ENCODE measurements at regions not wholly inside any gene's neighbourhood (a gene's known extent, or its start where the extent isn't known, plus 50 kb on each side); places are given as distances from the start of the nearest gene placed in this dataset.

DNA sequence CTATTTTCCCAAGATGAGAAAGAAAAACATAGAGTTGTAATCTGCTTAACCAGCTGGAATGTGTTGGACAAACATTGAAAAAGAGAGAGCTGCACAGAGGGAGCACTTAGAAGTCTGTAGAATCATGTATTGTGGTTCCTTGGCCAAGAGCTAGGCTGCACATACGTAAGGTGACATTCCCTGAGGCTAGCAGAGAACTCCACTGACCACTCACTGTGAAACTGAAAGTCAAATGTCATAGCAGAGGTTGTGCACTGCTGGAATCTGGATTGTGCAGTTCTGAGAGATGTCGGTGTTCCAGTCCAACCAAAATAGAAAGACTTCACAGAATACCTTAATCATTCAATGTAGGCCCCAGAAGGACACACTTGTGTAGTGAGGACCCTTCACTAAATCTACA, 772.8 kb upstream of the RAG2 start:
- no peak for DNase-seq (ENCODE audit: extremely low spot score)
- ChIA-PET CTCF (no interaction called here), POLR2A (no interaction called here)
- no peak for TF ChIP-seq ARNT (IDR thresholded peaks at IDR 0.05)
- TF ChIP-seq FOXA1 (IDR thresholded peaks at IDR 0.05), result no peak
- no peak for TF ChIP-seq SUZ12 (IDR thresholded peaks at IDR 0.05)
- TF ChIP-seq, protein P1, sequence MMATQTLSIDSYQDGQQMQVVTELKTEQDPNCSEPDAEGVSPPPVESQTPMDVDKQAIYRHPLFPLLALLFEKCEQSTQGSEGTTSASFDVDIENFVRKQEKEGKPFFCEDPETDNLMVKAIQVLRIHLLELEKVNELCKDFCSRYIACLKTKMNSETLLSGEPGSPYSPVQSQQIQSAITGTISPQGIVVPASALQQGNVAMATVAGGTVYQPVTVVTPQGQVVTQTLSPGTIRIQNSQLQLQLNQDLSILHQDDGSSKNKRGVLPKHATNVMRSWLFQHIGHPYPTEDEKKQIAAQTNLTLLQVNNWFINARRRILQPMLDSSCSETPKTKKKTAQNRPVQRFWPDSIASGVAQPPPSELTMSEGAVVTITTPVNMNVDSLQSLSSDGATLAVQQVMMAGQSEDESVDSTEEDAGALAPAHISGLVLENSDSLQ (IDR thresholded peaks at IDR 0.05), result no peak
- TF ChIP-seq FOXM1 (IDR thresholded peaks at IDR 0.05; ENCODE audit: borderline replicate concordance), result no peak
- no peak for TF ChIP-seq BHLHE40 (IDR thresholded peaks at IDR 0.05; ENCODE audit: borderline replicate concordance)
- TF ChIP-seq NFRKB (IDR thresholded peaks at IDR 0.05), result no peak
- no peak for TF ChIP-seq TARDBP (IDR thresholded peaks at IDR 0.05)

DNA sequence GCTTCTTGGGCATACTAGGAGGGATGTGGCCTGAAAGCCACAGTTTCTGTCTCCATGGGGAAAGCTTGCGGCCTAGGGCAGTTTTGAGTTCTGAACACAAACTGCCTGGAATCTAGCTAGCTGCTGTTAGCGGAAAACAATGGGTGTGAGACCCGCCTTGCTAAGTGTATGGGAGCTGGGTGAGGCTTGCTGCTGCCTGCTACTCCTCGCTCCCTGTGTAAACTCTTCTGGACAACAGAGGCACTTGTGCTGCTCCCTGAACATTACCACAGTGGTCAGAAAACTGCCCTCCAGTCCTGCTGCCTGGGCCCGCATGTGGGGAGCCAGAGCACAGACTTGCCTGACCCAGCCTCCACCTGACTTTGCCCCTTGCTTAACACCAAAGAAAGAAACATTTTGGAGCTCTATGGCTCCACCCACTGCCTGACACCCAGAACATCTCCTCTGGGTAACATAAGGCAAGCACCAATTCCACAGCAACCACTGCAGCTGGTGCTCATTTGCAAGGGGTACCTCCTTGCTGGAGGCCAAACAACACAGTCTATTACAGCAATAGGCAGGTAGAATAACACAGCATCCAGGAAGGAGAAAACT, 766.3 kb upstream of the RAG2 start:
- CTCF ChIA-PET, result no interaction called here
- TF ChIP-seq FOXA1 (IDR thresholded peaks at IDR 0.05) (no peak), HDGF (IDR thresholded peaks at IDR 0.05; ENCODE audit: borderline replicate concordance) (no peak), FOXK2 (IDR thresholded peaks at IDR 0.05) (no peak), BHLHE40 (IDR thresholded peaks at IDR 0.05; ENCODE audit: borderline replicate concordance) (no peak), CTBP1 (IDR thresholded peaks at IDR 0.05; ENCODE audit: borderline replicate concordance) (no peak)
- no peak for DNase-seq (ENCODE audit: extremely low spot score)
- POLR2A ChIA-PET, result no interaction called here

DNA sequence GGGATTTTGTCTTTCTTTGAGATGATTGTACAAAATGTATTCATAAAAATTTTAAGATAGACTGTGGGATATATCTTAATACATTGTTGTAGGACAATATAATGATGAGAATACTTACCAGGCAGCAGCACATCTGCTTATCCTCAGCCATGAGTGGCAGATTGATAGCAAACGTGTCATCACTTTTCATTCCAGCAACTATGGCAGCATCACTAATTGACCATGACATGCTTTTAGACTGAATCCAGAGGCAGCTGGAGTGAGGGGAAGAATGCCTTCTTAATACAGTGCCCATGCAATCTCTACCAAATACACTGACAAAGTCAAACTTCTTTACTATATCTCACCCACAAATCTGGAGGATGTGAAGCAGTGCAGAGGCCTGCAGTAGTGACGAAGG, 755.2 kb upstream of the RAG2 start:
- ChIA-PET POLR2A (no interaction called here), CTCF (no interaction called here)
- TF ChIP-seq, protein P1 (IDR thresholded peaks at IDR 0.05), result no peak
- TF ChIP-seq ELF4 (IDR thresholded peaks at IDR 0.05) (no peak), SUZ12 (IDR thresholded peaks at IDR 0.05) (no peak), ZNF384 (IDR thresholded peaks at IDR 0.05) (no peak), TARDBP (IDR thresholded peaks at IDR 0.05) (no peak), LEF1 (IDR thresholded peaks at IDR 0.05; ENCODE audit: borderline replicate concordance) (no peak), CTBP1 (IDR thresholded peaks at IDR 0.05; ENCODE audit: borderline replicate concordance) (no peak), BHLHE40 (IDR thresholded peaks at IDR 0.05; ENCODE audit: borderline replicate concordance) (no peak), FOXA1 (IDR thresholded peaks at IDR 0.05) (no peak), NFRKB (IDR thresholded peaks at IDR 0.05) (no peak), FOXM1 (IDR thresholded peaks at IDR 0.05; ENCODE audit: borderline replicate concordance) (no peak), ARNT (IDR thresholded peaks at IDR 0.05) (no peak), L3MBTL2 (conservative IDR thresholded peaks at IDR 0.05) (no peak), FOXK2 (IDR thresholded peaks at IDR 0.05) (no peak), HDGF (IDR thresholded peaks at IDR 0.05; ENCODE audit: borderline replicate concordance) (no peak), SP1 (IDR thresholded peaks at IDR 0.05) (no peak)
- no peak for DNase-seq (ENCODE audit: extremely low spot score)

DNA sequence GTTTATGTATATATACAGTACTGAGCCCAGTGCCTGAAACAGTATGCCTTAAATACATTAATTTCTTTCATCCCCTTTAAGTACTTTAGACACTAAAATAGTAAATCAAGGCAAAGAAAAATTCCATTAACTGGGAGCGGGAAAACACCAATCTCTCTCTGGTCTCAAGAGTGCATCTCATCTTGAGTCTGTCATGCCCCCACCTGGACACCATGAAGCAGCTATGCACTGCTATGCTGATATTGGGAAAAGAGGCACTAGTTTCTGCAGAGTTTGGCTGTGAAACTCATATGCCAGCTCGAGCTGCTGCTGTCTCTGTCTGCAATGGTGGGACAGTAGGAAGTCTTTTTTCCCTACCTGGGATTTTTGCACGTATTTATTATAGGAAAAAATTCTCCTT, 754.4 kb upstream of the RAG2 start:
- CTCF ChIA-PET, result no interaction called here

DNA sequence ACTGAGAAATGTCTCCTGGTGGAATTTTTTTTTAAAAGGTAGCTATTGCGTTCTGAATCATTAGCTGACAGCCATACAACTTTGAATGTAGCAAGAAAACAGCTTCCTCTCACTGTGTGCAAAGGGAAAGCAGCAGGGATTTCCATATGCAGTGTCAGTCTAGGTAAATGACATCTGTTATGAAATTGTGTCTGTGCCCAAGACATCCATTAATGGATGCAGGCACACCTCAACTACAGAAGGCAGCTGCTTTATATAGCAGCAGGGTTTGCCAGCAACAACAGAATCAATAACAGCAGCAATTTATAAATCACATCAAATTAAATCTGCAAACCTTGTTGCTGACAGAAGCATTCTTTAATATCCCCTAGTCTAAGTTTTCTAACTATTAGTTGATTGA, 745.3 kb upstream of the RAG2 start:
- POLR2A ChIA-PET, result no interaction called here
- CTCF ChIA-PET, result no interaction called here
- no peak for TF ChIP-seq FOXA1 (IDR thresholded peaks at IDR 0.05)
- no peak for TF ChIP-seq SUZ12 (IDR thresholded peaks at IDR 0.05)
- TF ChIP-seq FOXK2 (IDR thresholded peaks at IDR 0.05), result no peak
- TF ChIP-seq, protein P1 (IDR thresholded peaks at IDR 0.05), result no peak
- TF ChIP-seq L3MBTL2 (conservative IDR thresholded peaks at IDR 0.05), result no peak
- TF ChIP-seq NFRKB (IDR thresholded peaks at IDR 0.05), result no peak
- no peak for TF ChIP-seq LEF1 (IDR thresholded peaks at IDR 0.05; ENCODE audit: borderline replicate concordance)
- TF ChIP-seq SP1 (IDR thresholded peaks at IDR 0.05), result no peak
- TF ChIP-seq BHLHE40 (IDR thresholded peaks at IDR 0.05; ENCODE audit: borderline replicate concordance), result no peak
- no peak for DNase-seq (ENCODE audit: extremely low spot score)

More for the DNA sequence above, 754.4 kb upstream of the RAG2 start:
- no peak for DNase-seq (ENCODE audit: extremely low spot score)
- TF ChIP-seq TARDBP (IDR thresholded peaks at IDR 0.05) (no peak), FOXM1 (IDR thresholded peaks at IDR 0.05; ENCODE audit: borderline replicate concordance) (no peak), ELF4 (IDR thresholded peaks at IDR 0.05) (no peak), LEF1 (IDR thresholded peaks at IDR 0.05; ENCODE audit: borderline replicate concordance) (no peak), NFRKB (IDR thresholded peaks at IDR 0.05) (no peak), SUZ12 (IDR thresholded peaks at IDR 0.05) (no peak), FOXA1 (IDR thresholded peaks at IDR 0.05) (no peak), FOXK2 (IDR thresholded peaks at IDR 0.05) (no peak), CTBP1 (IDR thresholded peaks at IDR 0.05; ENCODE audit: borderline replicate concordance) (no peak), SP1 (IDR thresholded peaks at IDR 0.05) (no peak), HDGF (IDR thresholded peaks at IDR 0.05; ENCODE audit: borderline replicate concordance) (no peak), L3MBTL2 (conservative IDR thresholded peaks at IDR 0.05) (no peak)
- TF ChIP-seq, protein P1 (IDR thresholded peaks at IDR 0.05), result no peak
- POLR2A ChIA-PET, result no interaction called here

DNA sequence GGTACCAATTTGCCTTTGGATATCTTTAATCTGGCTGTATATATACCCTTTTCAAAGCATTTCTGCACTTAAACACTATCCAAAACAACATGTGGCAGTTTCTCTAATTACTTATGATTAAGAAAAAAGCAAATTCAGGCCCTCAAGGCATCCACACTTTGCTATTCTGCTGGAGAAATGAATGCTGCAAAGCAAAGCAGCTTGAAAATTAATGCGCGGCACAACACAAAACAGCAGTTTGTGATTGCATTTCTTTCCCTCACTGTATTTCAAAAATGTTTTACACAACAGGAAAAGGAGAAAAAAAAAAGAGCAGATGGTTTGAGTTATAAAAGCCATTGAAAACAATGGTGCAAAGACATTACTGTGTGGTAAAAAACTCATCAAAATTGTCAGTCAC, 738.4 kb upstream of the RAG2 start:
- CTCF ChIA-PET, result no interaction called here
- TF ChIP-seq ZNF384 (IDR thresholded peaks at IDR 0.05) (no peak), NFRKB (IDR thresholded peaks at IDR 0.05) (no peak), SP1 (IDR thresholded peaks at IDR 0.05) (no peak)
- POLR2A ChIA-PET, result no interaction called here

More for the DNA sequence above, 738.4 kb upstream of the RAG2 start:
- no peak for DNase-seq (ENCODE audit: extremely low spot score)
